ENCODE measurements at regions not wholly inside any gene's neighbourhood (a gene's known extent, or its start where the extent isn't known, plus 50 kb on each side); places are given as distances from the start of the nearest gene placed in this dataset.
"Not testable (repeated sequence)": the region's sequence is repeated elsewhere in the genome, so short reads cannot be mapped to it uniquely, and the experiment has no call there.

- DNase-seq (no peak), FAIRE-seq (no peak)
- Histone ChIP-seq H3K4me1 (ENCODE audit: control insufficient read depth in 2 of 3, insufficient read depth in 2 of 3, low read depth in 1 of 3, low read length in 3 of 3) (no peaks in the 10 kb centered on the region), H3K36me3 (ENCODE audit: control insufficient read depth in 2 of 3, insufficient read depth in 3 of 3, low read length in 3 of 3) (no peaks in the 10 kb centered on the region), H3K4me3 (ENCODE audit: low read length in 3 of 3) (no peak overlapping the region), H3K27me3 (ENCODE audit: control insufficient read depth, insufficient read depth, low read length) (no peaks in the 10 kb centered on the region), H3K9ac (ENCODE audit: low read length in 3 of 3) (no peak overlapping the region), H3K9me3 (ENCODE audit: control insufficient read depth in 2 of 3, insufficient read depth in 1 of 3, low read length in 3 of 3) (no peaks in the 10 kb centered on the region), H3K27ac (ENCODE audit: low read depth in 2 of 2, low read length in 2 of 2) (no peak overlapping the region)
- TF ChIP-seq CTCF (IDR thresholded peaks at IDR 0.05; ENCODE audit: borderline replicate concordance, extremely low read depth, insufficient read depth): no peak
- intact Hi-C loops (cut with DNase I): no loop called here
These were observed 512.1 kb upstream of the ROBO2 start for GRCh38 chr3:76527773-76528172.

GRCh38 chr3:76532158-76532822, 507.6 kb upstream of the ROBO2 start:
- TF ChIP-seq CTCF (IDR thresholded peaks at IDR 0.05; ENCODE audit: borderline replicate concordance, extremely low read depth, insufficient read depth): no peak
- no peak overlapping the region for H3K27ac ChIP-seq (ENCODE audit: low read depth in 2 of 2, low read length in 2 of 2)
- no peaks in the 10 kb centered on the region for H3K9me3 ChIP-seq (ENCODE audit: control insufficient read depth in 2 of 3, insufficient read depth in 1 of 3, low read length in 3 of 3)
- H3K4me1 ChIP-seq (ENCODE audit: control insufficient read depth in 2 of 3, insufficient read depth in 2 of 3, low read depth in 1 of 3, low read length in 3 of 3): no peaks in the 10 kb centered on the region
- H3K4me3 ChIP-seq (ENCODE audit: low read length in 3 of 3): no peak overlapping the region
- intact Hi-C loops (cut with DNase I): no loop called here
- H3K36me3 ChIP-seq (ENCODE audit: control insufficient read depth in 2 of 3, insufficient read depth in 3 of 3, low read length in 3 of 3): no peaks in the 10 kb centered on the region
- no peak overlapping the region for H3K9ac ChIP-seq (ENCODE audit: low read length in 3 of 3)
- no peaks in the 10 kb centered on the region for H3K27me3 ChIP-seq (ENCODE audit: control insufficient read depth, insufficient read depth, low read length)
- DNase-seq (no peak), FAIRE-seq (no peak)

- H3K36me3 ChIP-seq (ENCODE audit: control insufficient read depth in 2 of 3, insufficient read depth in 3 of 3, low read length in 3 of 3); H3K4me1 ChIP-seq (ENCODE audit: control insufficient read depth in 2 of 3, insufficient read depth in 2 of 3, low read depth in 1 of 3, low read length in 3 of 3); intact Hi-C loops (cut with DNase I); FAIRE-seq; H3K4me3 ChIP-seq (ENCODE audit: low read length in 3 of 3); H3K27me3 ChIP-seq (ENCODE audit: control insufficient read depth, insufficient read depth, low read length); H3K9ac ChIP-seq (ENCODE audit: low read length in 3 of 3); DNase-seq; H3K9me3 ChIP-seq (ENCODE audit: control insufficient read depth in 2 of 3, insufficient read depth in 1 of 3, low read length in 3 of 3); H3K27ac ChIP-seq (ENCODE audit: low read depth in 2 of 2, low read length in 2 of 2): not testable (repeated sequence)
These were observed 506.2 kb upstream of the ROBO2 start for GRCh38 chr3:76533710-76534109.

- H3K4me3 ChIP-seq (ENCODE audit: low read length in 3 of 3); H3K4me1 ChIP-seq (ENCODE audit: control insufficient read depth in 2 of 3, insufficient read depth in 2 of 3, low read depth in 1 of 3, low read length in 3 of 3); H3K27ac ChIP-seq (ENCODE audit: low read depth in 2 of 2, low read length in 2 of 2); FAIRE-seq; intact Hi-C loops (cut with DNase I); H3K9me3 ChIP-seq (ENCODE audit: control insufficient read depth in 2 of 3, insufficient read depth in 1 of 3, low read length in 3 of 3); H3K27me3 ChIP-seq (ENCODE audit: control insufficient read depth, insufficient read depth, low read length); H3K36me3 ChIP-seq (ENCODE audit: control insufficient read depth in 2 of 3, insufficient read depth in 3 of 3, low read length in 3 of 3); DNase-seq; H3K9ac ChIP-seq (ENCODE audit: low read length in 3 of 3): not testable (repeated sequence)
These were observed 502.0 kb upstream of the ROBO2 start for GRCh38 chr3:76537857-76538256.
